OCI-LY7 (cell line): ENCODE measurements at regions not wholly inside any gene's neighbourhood (a gene's known extent, or its start where the extent isn't known, plus 50 kb on each side); places are given as distances from the start of the nearest gene placed in this dataset.
"Not testable (repeated sequence)": the region's sequence is repeated elsewhere in the genome, so short reads cannot be mapped to it uniquely, and the experiment has no call there.

Experiments used
- BruUV-seq: library from RNA; stranded (reverse); fragments of 400-500 nt; replicated peaks from 2 replicates; lab custom pipeline; 2021; lab: Mats Ljungman, UMichigan
- CTCF ChIA-PET: fragments of 300-600 bp; sonication (Branson Sonifier 250); formaldehyde crosslinking; loops from one replicate; lab custom pipeline; 2022; ENCODE audit warnings: antibody characterized with exemption; ENCODE audit not compliant: unreplicated experiment; lab: Charles Lee
- POLR2A ChIA-PET: fragments of 300-600 bp; sonication (Branson Sonifier 250); formaldehyde crosslinking; loops from one replicate; lab custom pipeline; 2022; ENCODE audit warnings: antibody characterized with exemption; lab: Charles Lee
- DNase-seq: peaks from one replicate; pipeline ENCODE4 v3.0.0-alpha.2; 2015; ENCODE audit warnings: low spot score
- H2AFZ ChIP-seq: fragments of 200-600 bp; sonication (generic), shearing (Covaris generic); 2 replicates; pipeline ENCODE4 v1.6.1; 2014; ENCODE audit warnings: mild to moderate bottlenecking, antibody characterized with exemption, low read length, moderate library complexity
- H3K27ac ChIP-seq: fragments of 200-600 bp; sonication (generic); 2 replicates; pipeline ENCODE4 v1.5.1; 2014; ENCODE audit warnings: mixed run types, low read depth, mild to moderate bottlenecking, moderate library complexity, low read length, inconsistent platforms; ENCODE audit not compliant: poor library complexity, severe bottlenecking
- H3K36me3 ChIP-seq: fragments of 200-600 bp; sonication (generic); 2 replicates; pipeline ENCODE4 v1.6.1; 2014; ENCODE audit warnings: mild to moderate bottlenecking, antibody characterized with exemption, low read length, moderate library complexity, mixed read lengths; ENCODE audit not compliant: insufficient read depth
- H3K4me1 ChIP-seq: fragments of 200-600 bp; sonication (generic); 2 replicates; pipeline ENCODE4 v1.5.1; 2014; ENCODE audit warnings: mild to moderate bottlenecking, low read length; ENCODE audit not compliant: insufficient read depth, poor library complexity, severe bottlenecking
- H3K4me2 ChIP-seq: fragments of 200-600 bp; sonication (generic); 2 replicates; pipeline ENCODE4 v1.6.1; 2014; ENCODE audit warnings: mild to moderate bottlenecking, low read length
- H3K4me3 ChIP-seq: fragments of 200-600 bp; sonication (generic); 2 replicates; pipeline ENCODE4 v1.5.1; 2014; ENCODE audit warnings: mild to moderate bottlenecking, low read depth, low read length; ENCODE audit not compliant: poor library complexity, severe bottlenecking
- H3K79me2 ChIP-seq: fragments of 200-600 bp; sonication (generic); 2 replicates; pipeline ENCODE4 v1.6.1; 2016; ENCODE audit warnings: low read depth, mild to moderate bottlenecking, low read length, moderate library complexity, mixed read lengths; ENCODE audit not compliant: insufficient read depth
- H3K9me2 ChIP-seq: fragments of 200-600 bp; sonication (generic); 2 replicates; pipeline ENCODE4 v1.6.1; 2016; ENCODE audit warnings: mild to moderate bottlenecking, low read length, mixed read lengths; ENCODE audit not compliant: insufficient read depth
- H3K9me3 ChIP-seq: fragments of 200-600 bp; sonication (generic); 2 replicates; pipeline ENCODE4 v1.6.1; 2014; ENCODE audit warnings: mild to moderate bottlenecking, mixed run types, low read length, mixed read lengths
- H4K20me1 ChIP-seq: fragments of 200-600 bp; sonication (generic); 2 replicates; pipeline ENCODE4 v1.6.1; 2014; ENCODE audit warnings: mild to moderate bottlenecking, antibody characterized with exemption, low read length, moderate library complexity, mixed read lengths; ENCODE audit not compliant: insufficient read depth
- EZH2phosphoT487 ChIP-seq: fragments of 200-600 bp; sonication (generic); IDR thresholded peaks from 2 replicates; pipeline ENCODE4 v1.6.1; 2018; ENCODE audit warnings: low read depth, borderline replicate concordance, mild to moderate bottlenecking, mixed run types, antibody characterized with exemption, low read length, moderate library complexity, mixed read lengths
- intact Hi-C: fragments of 100-400 bp; cut with micrococcal nuclease; formaldehyde crosslinking; loops from one replicate; pipeline ENCODE4 v1.10.0; 2022; ENCODE audit not compliant: unreplicated experiment
- TF ChIP-seq, protein P1 (sequence below): fragments of 200-600 bp; sonication (generic); conservative IDR thresholded peaks from 2 replicates; pipeline ENCODE4 v1.5.1; 2014; ENCODE audit warnings: mild to moderate bottlenecking, antibody characterized with exemption, low read length, moderate library complexity, mixed read lengths

- no peaks in the 10 kb centered on the region for H3K79me2 ChIP-seq
- ChIA-PET CTCF (no interaction called here), POLR2A (interaction anchor here (0.6 kb wide), 1 partner anchor 109 kb away, joined by 4 read pairs; no protein-coding TSS in a partner anchor)
These were observed 90.3 kb downstream of the DISP1 start for GRCh38 chr1:222905151-222905550.

DNA sequence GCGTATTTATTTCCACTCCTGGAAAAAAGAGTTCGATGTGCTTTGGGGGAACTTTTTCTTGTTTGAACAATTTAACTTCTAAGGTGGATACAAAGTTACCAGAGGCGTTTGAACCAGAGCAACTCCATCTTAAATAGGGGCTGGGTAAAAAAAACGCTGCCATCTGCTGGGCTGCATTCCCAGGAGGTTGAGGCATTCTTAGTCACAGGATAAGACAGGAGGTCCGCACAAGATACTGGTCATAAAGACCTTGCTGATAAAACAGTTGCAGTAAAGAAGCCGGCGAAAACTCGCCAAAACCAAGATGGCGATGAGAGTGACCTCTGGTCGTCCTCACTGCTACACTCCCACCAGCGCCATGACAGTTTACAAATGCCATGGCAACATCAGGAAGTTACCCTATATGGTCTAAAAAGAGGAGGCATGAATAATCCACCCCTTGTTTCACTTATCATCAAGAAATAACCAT, 91.5 kb downstream of the DISP1 start:
- BruUV-seq, CTCF ChIA-PET: not testable (repeated sequence)

More at GRCh38 chr1:222905151-222905550, 90.3 kb downstream of the DISP1 start:
- H3K4me3 ChIP-seq = no peak overlapping the region
- H3K4me2 ChIP-seq = no peak overlapping the region
- H4K20me1 ChIP-seq = no peaks in the 10 kb centered on the region
- DNase-seq = no peak
- intact Hi-C loops = no loop called here
- H2AFZ ChIP-seq = no peak overlapping the region
- no peaks in the 10 kb centered on the region for H3K9me3 ChIP-seq
- no peak overlapping the region for H3K27ac ChIP-seq
- no peak for TF ChIP-seq EZH2phosphoT487
- TF ChIP-seq, protein P1, sequence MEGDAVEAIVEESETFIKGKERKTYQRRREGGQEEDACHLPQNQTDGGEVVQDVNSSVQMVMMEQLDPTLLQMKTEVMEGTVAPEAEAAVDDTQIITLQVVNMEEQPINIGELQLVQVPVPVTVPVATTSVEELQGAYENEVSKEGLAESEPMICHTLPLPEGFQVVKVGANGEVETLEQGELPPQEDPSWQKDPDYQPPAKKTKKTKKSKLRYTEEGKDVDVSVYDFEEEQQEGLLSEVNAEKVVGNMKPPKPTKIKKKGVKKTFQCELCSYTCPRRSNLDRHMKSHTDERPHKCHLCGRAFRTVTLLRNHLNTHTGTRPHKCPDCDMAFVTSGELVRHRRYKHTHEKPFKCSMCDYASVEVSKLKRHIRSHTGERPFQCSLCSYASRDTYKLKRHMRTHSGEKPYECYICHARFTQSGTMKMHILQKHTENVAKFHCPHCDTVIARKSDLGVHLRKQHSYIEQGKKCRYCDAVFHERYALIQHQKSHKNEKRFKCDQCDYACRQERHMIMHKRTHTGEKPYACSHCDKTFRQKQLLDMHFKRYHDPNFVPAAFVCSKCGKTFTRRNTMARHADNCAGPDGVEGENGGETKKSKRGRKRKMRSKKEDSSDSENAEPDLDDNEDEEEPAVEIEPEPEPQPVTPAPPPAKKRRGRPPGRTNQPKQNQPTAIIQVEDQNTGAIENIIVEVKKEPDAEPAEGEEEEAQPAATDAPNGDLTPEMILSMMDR = no peak
- H3K4me1 ChIP-seq = no peaks in the 10 kb centered on the region
- no peaks in the 10 kb centered on the region for H3K9me2 ChIP-seq
- no peaks in the 10 kb centered on the region for H3K36me3 ChIP-seq
- no TSS peak for BruUV-seq

GRCh38 chr1:222909586-222909985, 94.7 kb downstream of the DISP1 start:
- no peak overlapping the region for H2AFZ ChIP-seq
- ChIA-PET CTCF (no interaction called here), POLR2A (interaction anchor here (0.6 kb wide), 1 partner anchor 100 kb away, joined by 3 read pairs; no protein-coding TSS in a partner anchor)
- no peak overlapping the region for H3K27ac ChIP-seq
- H3K4me2 ChIP-seq = no peak overlapping the region
- no peak overlapping the region for H3K4me3 ChIP-seq
- no peak for TF ChIP-seq EZH2phosphoT487
- TF ChIP-seq, protein P1 = no peak
- H3K9me2 ChIP-seq = no peaks in the 10 kb centered on the region
- no peaks in the 10 kb centered on the region for H3K9me3 ChIP-seq
- no peaks in the 10 kb centered on the region for H3K36me3 ChIP-seq
- H3K79me2 ChIP-seq = no peaks in the 10 kb centered on the region
- no peak for DNase-seq
- H3K4me1 ChIP-seq = no peaks in the 10 kb centered on the region
- intact Hi-C loops = no loop called here
- no TSS peak for BruUV-seq
- no peaks in the 10 kb centered on the region for H4K20me1 ChIP-seq

More for the DNA sequence above, 91.5 kb downstream of the DISP1 start:
- H3K36me3 ChIP-seq, H3K4me3 ChIP-seq, H3K4me2 ChIP-seq, H3K79me2 ChIP-seq, H3K9me3 ChIP-seq, H4K20me1 ChIP-seq, H3K4me1 ChIP-seq, POLR2A ChIA-PET, intact Hi-C loops, DNase-seq, H2AFZ ChIP-seq, H3K9me2 ChIP-seq, H3K27ac ChIP-seq: not testable (repeated sequence)
